ENCODE measurements at regions not wholly inside any gene's neighbourhood (a gene's known extent, or its start where the extent isn't known, plus 50 kb on each side); places are given as distances from the start of the nearest gene placed in this dataset.

- Mint-ChIP-seq H3K27ac (no peak overlapping the region), H3K27me3 (no peaks in the 10 kb centered on the region), H3K4me3 (no peak overlapping the region), H3K4me1 (ENCODE audit: low read depth) (no peaks in the 10 kb centered on the region), H3K36me3 (ENCODE audit: low read depth) (no peaks in the 10 kb centered on the region), H3K9me3 (peaks cover 27% of the 10 kb centered on the region)
- intact Hi-C loops (cut with micrococcal nuclease) = no loop called here
Observed at GRCh38 chr13:82657471-82657870, 1224.8 kb downstream of the SLITRK1 start.

GRCh38 chr13:82654861-82655855, 1227.1 kb downstream of the SLITRK1 start:
- H3K36me3 Mint-ChIP-seq (ENCODE audit: low read depth) = no peaks in the 10 kb centered on the region
- intact Hi-C loops (cut with micrococcal nuclease) = no loop called here
- H3K4me1 Mint-ChIP-seq (ENCODE audit: low read depth) = no peaks in the 10 kb centered on the region
- peaks cover 7% of the 10 kb centered on the region for H3K9me3 Mint-ChIP-seq
- no peaks in the 10 kb centered on the region for H3K27me3 Mint-ChIP-seq
- no peak overlapping the region for H3K27ac Mint-ChIP-seq
- no peak overlapping the region for H3K4me3 Mint-ChIP-seq

GRCh38 chr13:82654143-82654542, 1228.1 kb downstream of the SLITRK1 start:
- H3K27me3 Mint-ChIP-seq = no peaks in the 10 kb centered on the region
- H3K27ac Mint-ChIP-seq = no peak overlapping the region
- peaks cover 7% of the 10 kb centered on the region for H3K9me3 Mint-ChIP-seq
- intact Hi-C loops (cut with micrococcal nuclease) = no loop called here
- no peak overlapping the region for H3K4me3 Mint-ChIP-seq
- no peaks in the 10 kb centered on the region for H3K36me3 Mint-ChIP-seq (ENCODE audit: low read depth)
- no peaks in the 10 kb centered on the region for H3K4me1 Mint-ChIP-seq (ENCODE audit: low read depth)

DNA sequence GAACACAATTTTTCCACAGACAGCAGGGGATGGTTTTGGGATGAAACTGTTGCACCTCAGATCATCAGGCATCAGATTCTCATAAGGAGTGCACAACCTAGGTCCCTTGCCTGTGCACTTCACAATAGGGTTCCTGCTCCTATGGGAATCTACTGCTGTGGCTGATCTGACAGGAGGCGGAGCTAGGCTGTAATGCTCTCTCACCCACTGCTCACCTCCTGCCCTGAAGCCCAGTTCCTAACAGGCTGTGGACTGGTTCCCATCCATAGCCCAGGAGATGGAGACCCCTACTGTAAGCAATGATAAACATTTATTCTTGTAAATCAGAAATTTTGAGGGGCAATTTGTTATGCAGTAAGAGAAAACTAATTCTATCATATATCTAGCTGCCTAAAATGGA, 1234.7 kb downstream of the SLITRK1 start:
- Mint-ChIP-seq H3K27ac (no peak overlapping the region), H3K4me3 (no peak overlapping the region), H3K36me3 (ENCODE audit: low read depth) (no peaks in the 10 kb centered on the region), H3K9me3 (no peaks in the 10 kb centered on the region), H3K27me3 (no peaks in the 10 kb centered on the region), H3K4me1 (ENCODE audit: low read depth) (no peaks in the 10 kb centered on the region)
- intact Hi-C loops (cut with micrococcal nuclease) = no loop called here

DNA sequence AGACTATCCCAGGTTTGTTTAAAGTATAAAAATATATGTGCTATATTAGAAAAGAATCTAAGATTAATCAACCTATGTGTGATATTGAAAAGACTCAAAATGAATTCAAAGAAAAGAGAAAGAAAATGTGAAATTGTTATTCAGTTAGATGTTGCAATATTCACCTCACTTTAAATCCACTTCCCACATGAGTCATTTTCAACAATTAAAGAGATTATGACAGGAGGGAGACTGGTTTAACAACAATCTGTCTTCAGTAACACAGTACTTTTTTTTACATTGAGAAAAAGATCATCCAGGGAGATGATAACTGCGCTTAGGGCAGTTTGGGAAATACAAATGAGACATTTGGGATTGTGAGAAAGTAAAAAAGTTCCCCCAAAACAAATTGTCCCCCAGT, 1246.2 kb downstream of the SLITRK1 start:
- H3K9me3 Mint-ChIP-seq = peaks cover 45% of the 10 kb centered on the region

DNA sequence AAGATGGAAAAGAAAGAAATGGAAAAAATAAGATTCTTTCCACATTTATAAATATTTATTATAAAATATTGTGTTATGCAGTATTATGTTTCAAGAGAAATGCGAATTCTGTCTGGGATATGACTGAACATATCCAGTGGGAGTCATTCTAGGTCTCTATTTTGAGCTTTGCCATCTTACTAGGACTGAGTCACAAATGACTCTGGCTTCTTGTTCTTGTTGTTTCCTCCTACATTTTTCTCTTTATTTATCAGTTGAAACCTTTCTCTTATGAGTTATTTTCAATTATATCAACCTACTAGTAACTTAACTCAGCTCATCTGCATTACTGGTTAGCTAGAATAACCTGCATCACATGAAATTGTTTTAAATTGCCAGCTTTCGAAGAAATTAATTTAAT, 1247.3 kb downstream of the SLITRK1 start:
- Mint-ChIP-seq H3K36me3 (ENCODE audit: low read depth) (no peaks in the 10 kb centered on the region), H3K4me3 (no peak overlapping the region), H3K27ac (no peak overlapping the region), H3K4me1 (ENCODE audit: low read depth) (no peaks in the 10 kb centered on the region), H3K9me3 (peaks cover 45% of the 10 kb centered on the region), H3K27me3 (no peaks in the 10 kb centered on the region)
- intact Hi-C loops (cut with micrococcal nuclease) = no loop called here

More for the DNA sequence above, 1246.2 kb downstream of the SLITRK1 start:
- no peaks in the 10 kb centered on the region for H3K4me1 Mint-ChIP-seq (ENCODE audit: low read depth)
- H3K4me3 Mint-ChIP-seq = no peak overlapping the region
- H3K27me3 Mint-ChIP-seq = no peaks in the 10 kb centered on the region
- no peak overlapping the region for H3K27ac Mint-ChIP-seq
- intact Hi-C loops (cut with micrococcal nuclease) = no loop called here
- H3K36me3 Mint-ChIP-seq (ENCODE audit: low read depth) = no peaks in the 10 kb centered on the region

DNA sequence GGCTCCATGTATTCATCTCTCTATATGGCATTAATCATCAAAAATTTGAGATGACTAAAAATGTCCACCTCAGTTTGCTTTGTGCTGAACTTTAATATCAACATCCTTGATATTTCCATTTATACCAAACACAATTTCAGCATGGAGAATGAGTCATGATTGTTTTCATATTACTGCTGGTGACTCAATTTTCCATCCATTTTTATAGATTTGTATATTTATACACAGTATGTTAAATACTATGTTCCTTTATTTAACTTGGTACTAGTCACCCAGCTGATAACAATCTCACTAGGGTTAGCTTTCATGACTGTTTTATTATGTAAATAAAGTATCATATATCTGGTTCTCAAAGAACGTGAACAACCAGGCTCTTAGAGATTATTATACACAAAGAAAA, 1255.1 kb downstream of the SLITRK1 start:
- H3K9me3 Mint-ChIP-seq = peaks cover 4% of the 10 kb centered on the region
- no peaks in the 10 kb centered on the region for H3K36me3 Mint-ChIP-seq (ENCODE audit: low read depth)
- H3K27ac Mint-ChIP-seq = no peak overlapping the region
- no peaks in the 10 kb centered on the region for H3K4me1 Mint-ChIP-seq (ENCODE audit: low read depth)
- H3K4me3 Mint-ChIP-seq = no peak overlapping the region
- H3K27me3 Mint-ChIP-seq = no peaks in the 10 kb centered on the region
- intact Hi-C loops (cut with micrococcal nuclease) = no loop called here

DNA sequence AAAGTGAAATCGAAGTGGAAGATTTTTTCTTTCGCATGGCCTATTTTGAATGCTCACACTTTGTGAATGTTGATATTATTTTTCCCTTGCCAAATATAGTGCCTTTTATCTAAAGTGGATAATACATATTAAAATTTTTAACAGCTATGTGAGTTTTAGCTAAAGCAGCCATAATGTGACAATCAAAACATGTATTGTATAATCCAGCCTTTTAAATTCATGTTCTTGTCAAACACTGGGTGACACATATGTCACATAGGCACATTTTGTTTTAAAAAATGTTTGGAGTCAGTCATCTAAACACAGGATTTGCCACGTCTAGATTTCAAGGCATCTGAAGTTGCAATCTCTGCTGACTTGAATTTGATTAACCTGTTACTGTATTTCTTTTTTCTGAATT, 1256.6 kb downstream of the SLITRK1 start:
- Mint-ChIP-seq H3K9me3 (no peaks in the 10 kb centered on the region), H3K4me1 (ENCODE audit: low read depth) (no peaks in the 10 kb centered on the region), H3K27me3 (no peaks in the 10 kb centered on the region), H3K4me3 (no peak overlapping the region), H3K27ac (no peak overlapping the region), H3K36me3 (ENCODE audit: low read depth) (no peaks in the 10 kb centered on the region)
- intact Hi-C loops (cut with micrococcal nuclease) = no loop called here

DNA sequence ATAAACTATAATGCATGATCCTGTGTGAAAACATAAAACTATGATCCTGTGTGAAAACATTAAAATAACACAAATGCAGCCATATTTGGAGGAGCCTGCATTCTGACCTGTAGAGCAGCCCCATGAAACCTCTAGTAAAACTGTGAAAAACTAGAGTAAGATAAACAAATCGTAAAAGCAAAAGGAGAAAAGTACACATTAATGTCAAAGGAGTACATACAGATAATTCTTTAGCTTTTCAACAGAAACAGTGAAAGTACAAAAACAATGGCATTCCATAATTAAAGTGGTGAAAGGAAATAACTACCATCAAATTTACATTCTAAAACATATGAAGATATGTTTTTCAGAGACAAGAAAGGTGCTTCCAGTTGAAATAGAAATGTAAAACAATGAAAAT, 1267.2 kb downstream of the SLITRK1 start:
- intact Hi-C loops (cut with micrococcal nuclease) = no loop called here
- no peaks in the 10 kb centered on the region for H3K27me3 Mint-ChIP-seq

GRCh38 chr13:82614086-82614485, 1268.2 kb downstream of the SLITRK1 start:
- H3K27ac Mint-ChIP-seq = no peak overlapping the region

More for the DNA sequence above, 1267.2 kb downstream of the SLITRK1 start:
- Mint-ChIP-seq H3K36me3 (ENCODE audit: low read depth) (no peaks in the 10 kb centered on the region), H3K9me3 (no peaks in the 10 kb centered on the region), H3K4me3 (no peak overlapping the region), H3K4me1 (ENCODE audit: low read depth) (no peaks in the 10 kb centered on the region), H3K27ac (no peak overlapping the region)

DNA sequence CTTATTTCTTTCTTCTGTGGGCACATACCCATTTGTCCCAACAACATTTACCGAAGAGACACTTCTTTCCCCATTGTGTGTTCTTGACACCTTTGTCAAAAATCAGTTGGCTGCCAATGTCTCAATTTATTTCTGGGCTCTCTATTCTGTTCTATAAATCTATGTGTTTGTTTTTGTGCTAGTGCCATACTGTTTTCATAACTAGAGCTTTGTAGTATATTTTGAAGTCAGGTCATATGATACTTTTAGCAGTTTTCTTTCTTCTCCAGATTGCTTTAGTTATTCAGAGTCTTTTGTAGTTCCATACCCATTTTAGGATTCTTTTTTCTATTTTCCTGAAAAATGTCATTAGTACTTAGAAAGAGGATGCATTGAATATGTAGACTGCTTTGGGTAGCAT, 1276.3 kb downstream of the SLITRK1 start:
- Mint-ChIP-seq H3K4me3 (no peak overlapping the region), H3K27ac (no peak overlapping the region), H3K27me3 (no peaks in the 10 kb centered on the region), H3K4me1 (ENCODE audit: low read depth) (no peaks in the 10 kb centered on the region), H3K9me3 (peaks cover 46% of the 10 kb centered on the region), H3K36me3 (ENCODE audit: low read depth) (no peaks in the 10 kb centered on the region)
- intact Hi-C loops (cut with micrococcal nuclease) = no loop called here

More at GRCh38 chr13:82614086-82614485, 1268.2 kb downstream of the SLITRK1 start:
- no peaks in the 10 kb centered on the region for H3K9me3 Mint-ChIP-seq
- no peaks in the 10 kb centered on the region for H3K4me1 Mint-ChIP-seq (ENCODE audit: low read depth)
- H3K4me3 Mint-ChIP-seq = no peak overlapping the region
- intact Hi-C loops (cut with micrococcal nuclease) = no loop called here
- H3K36me3 Mint-ChIP-seq (ENCODE audit: low read depth) = no peaks in the 10 kb centered on the region
- H3K27me3 Mint-ChIP-seq = no peaks in the 10 kb centered on the region

GRCh38 chr13:82597747-82598146, 1284.5 kb downstream of the SLITRK1 start:
- intact Hi-C loops (cut with micrococcal nuclease) = no loop called here
- no peaks in the 10 kb centered on the region for H3K4me1 Mint-ChIP-seq (ENCODE audit: low read depth)

DNA sequence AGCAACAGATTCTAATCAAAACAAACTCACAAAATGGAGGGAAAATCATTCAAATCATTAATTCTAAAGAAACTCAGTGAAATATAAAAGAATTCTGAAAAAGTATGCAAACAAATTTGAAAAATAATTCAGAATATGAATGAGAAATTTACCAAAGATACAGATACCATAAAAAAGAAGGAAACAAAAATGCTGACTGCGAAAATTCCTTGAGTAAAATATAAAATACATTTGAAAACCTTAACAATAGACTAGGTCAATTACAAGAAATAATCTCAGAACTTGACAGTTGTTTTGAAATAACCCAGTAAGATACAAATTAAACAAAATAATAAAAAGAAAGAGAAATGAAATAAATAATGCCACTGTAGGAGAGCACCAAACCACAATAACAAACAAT, 1289.0 kb downstream of the SLITRK1 start:
- Mint-ChIP-seq H3K9me3 (peaks cover 51% of the 10 kb centered on the region), H3K4me3 (no peak overlapping the region), H3K27me3 (no peaks in the 10 kb centered on the region), H3K36me3 (ENCODE audit: low read depth) (no peaks in the 10 kb centered on the region), H3K27ac (no peak overlapping the region), H3K4me1 (ENCODE audit: low read depth) (no peaks in the 10 kb centered on the region)
- intact Hi-C loops (cut with micrococcal nuclease) = no loop called here

More at GRCh38 chr13:82597747-82598146, 1284.5 kb downstream of the SLITRK1 start:
- no peaks in the 10 kb centered on the region for H3K36me3 Mint-ChIP-seq (ENCODE audit: low read depth)
- H3K27ac Mint-ChIP-seq = no peak overlapping the region
- no peaks in the 10 kb centered on the region for H3K27me3 Mint-ChIP-seq
- no peak overlapping the region for H3K4me3 Mint-ChIP-seq
- peaks cover 23% of the 10 kb centered on the region for H3K9me3 Mint-ChIP-seq

DNA sequence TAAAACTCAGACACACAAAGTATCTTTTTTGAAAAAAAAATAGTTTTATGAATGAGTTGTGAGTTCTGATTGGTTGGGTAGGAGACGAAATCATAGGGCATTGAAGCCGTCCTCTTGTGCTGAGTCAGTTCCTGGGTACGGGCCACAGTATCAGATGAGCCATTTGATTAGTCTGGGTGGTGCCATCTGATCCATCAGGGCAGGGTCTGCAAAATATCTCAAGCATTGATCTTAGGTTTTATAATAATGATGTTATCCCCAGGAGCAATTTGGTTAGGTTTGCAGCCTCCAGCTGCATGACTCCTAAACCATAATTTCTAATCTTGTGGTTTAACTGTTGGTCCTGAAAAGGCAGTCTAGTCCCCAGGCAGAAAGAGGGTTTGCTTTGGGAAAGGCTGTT, 1310.6 kb downstream of the SLITRK1 start:
- H3K9me3 Mint-ChIP-seq = peaks cover 57% of the 10 kb centered on the region
- H3K4me1 Mint-ChIP-seq (ENCODE audit: low read depth) = no peaks in the 10 kb centered on the region
- H3K27ac Mint-ChIP-seq = no peak overlapping the region
- H3K27me3 Mint-ChIP-seq = no peaks in the 10 kb centered on the region
- intact Hi-C loops (cut with micrococcal nuclease) = no loop called here
- no peaks in the 10 kb centered on the region for H3K36me3 Mint-ChIP-seq (ENCODE audit: low read depth)
- no peak overlapping the region for H3K4me3 Mint-ChIP-seq

GRCh38 chr13:82569581-82569980, 1312.7 kb downstream of the SLITRK1 start:
- Mint-ChIP-seq H3K4me3 (no peak overlapping the region), H3K27me3 (no peaks in the 10 kb centered on the region), H3K4me1 (ENCODE audit: low read depth) (no peaks in the 10 kb centered on the region), H3K36me3 (ENCODE audit: low read depth) (no peaks in the 10 kb centered on the region), H3K27ac (no peak overlapping the region), H3K9me3 (peaks cover 47% of the 10 kb centered on the region)
- intact Hi-C loops (cut with micrococcal nuclease) = no loop called here

Data from dendritic cell treated with granulocyte-macrophage colony-stimulating factor and Interleukin-4, amounts not matched to agents 40 ng/mL and 50 ng/mL, for 4 days (primary cell).